ENCODE measurements at regions not wholly inside any gene's neighbourhood (a gene's known extent, or its start where the extent isn't known, plus 50 kb on each side); places are given as distances from the start of the nearest gene placed in this dataset.

DNA sequence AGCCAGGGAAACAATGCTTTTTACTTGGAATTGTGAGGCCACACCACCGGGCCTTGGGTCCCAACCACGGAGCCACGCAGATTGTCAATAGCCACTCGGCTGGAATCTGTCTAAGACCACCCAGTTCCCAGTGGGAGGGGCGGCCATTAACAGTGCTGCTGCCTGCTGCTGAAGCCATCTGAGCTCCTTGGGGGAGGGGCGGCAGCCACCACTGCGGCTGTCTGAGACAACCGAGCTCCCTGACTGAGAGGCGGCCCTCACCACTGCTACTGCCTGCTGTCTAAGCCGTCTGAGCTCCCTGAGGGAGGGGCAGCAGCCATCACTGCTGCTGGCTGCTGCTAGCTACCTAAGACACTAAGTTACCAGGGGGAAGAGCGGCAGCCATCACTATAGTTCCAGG is 64.3 kb downstream of the DMRTA2 start:
- ATAC-seq (replicated peaks in 6 of 8): no peak
- WGBS, 10 experiments: 70 to 81% (median 76%) methylated on average over 1 to 9 of the region's 11 CpGs; no CpG with 5 or more reads in 6 of the 10 experiments
- Histone ChIP-seq H3K4me1 (replicated peaks in 1 of 2) (no peaks in the 10 kb centered on the region), H3K27ac (no peak overlapping the region), H3K4me3 (no peak overlapping the region)
- in situ Hi-C loops (cut with MboI; ENCODE audit: low pct_unique_long_range_greater_than_20kb in 2 of 9, low sequenced_read_pairs in 9 of 9, unreplicated experiment in 9 of 9): loop anchor here in 4 of 9 experiments (25.0 kb wide), 3 partner anchors 353 to 828 kb away; no protein-coding TSS in a partner anchor

DNA sequence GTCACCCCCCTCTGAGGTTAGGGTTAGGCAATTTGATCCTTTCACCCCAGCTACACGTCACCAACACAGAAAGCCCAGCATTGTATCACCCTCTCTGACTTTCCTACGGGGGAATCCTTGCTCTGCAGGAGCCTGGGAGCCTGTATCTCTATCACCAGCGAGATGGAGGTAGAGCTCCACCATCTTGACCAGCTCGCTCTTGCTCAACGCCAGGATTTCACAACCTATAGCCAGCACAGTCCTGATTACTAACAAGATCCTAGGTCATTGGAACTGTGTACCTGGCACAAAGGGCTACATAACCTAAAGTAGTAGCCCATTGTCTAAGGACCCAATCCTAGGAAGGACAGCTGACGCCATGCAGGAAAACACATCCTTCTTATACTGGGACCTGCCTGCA is 66.1 kb downstream of the DMRTA2 start:
- in situ Hi-C loops (cut with MboI; ENCODE audit: low pct_unique_long_range_greater_than_20kb in 2 of 9, low sequenced_read_pairs in 9 of 9, unreplicated experiment in 9 of 9): loop anchor here in 4 of 9 experiments (25.0 kb wide), 3 partner anchors 355 to 830 kb away; no protein-coding TSS in a partner anchor

GRCh38 chr1:50354813-50355212 is 68.4 kb downstream of the DMRTA2 start:
- H3K4me3 ChIP-seq: no peak overlapping the region
- no peak overlapping the region for H3K27ac ChIP-seq
- no peak for ATAC-seq (replicated peaks in 6 of 8)
- 20 to 92% (median 60%) methylated on average over 1 to 4 of the region's 4 CpGs; no CpG with 5 or more reads in 2 of the 10 experiments for WGBS, 10 experiments
- in situ Hi-C loops (cut with MboI; ENCODE audit: low pct_unique_long_range_greater_than_20kb in 2 of 9, low sequenced_read_pairs in 9 of 9, unreplicated experiment in 9 of 9): loop anchor here in 4 of 9 experiments (25.0 kb wide), 3 partner anchors 357 to 832 kb away; no protein-coding TSS in a partner anchor
- no peaks in the 10 kb centered on the region for H3K4me1 ChIP-seq (replicated peaks in 1 of 2)

More for the DNA sequence above, 66.1 kb downstream of the DMRTA2 start:
- H3K4me1 ChIP-seq (replicated peaks in 1 of 2): no peaks in the 10 kb centered on the region
- no peak overlapping the region for H3K27ac ChIP-seq
- no peak overlapping the region for H3K4me3 ChIP-seq
- 0 to 100% (median 50%) methylated on average over 1 to 6 of the region's 6 CpGs; no CpG with 5 or more reads in 3 of the 10 experiments for WGBS, 10 experiments
- no peak for ATAC-seq (replicated peaks in 6 of 8)

DNA sequence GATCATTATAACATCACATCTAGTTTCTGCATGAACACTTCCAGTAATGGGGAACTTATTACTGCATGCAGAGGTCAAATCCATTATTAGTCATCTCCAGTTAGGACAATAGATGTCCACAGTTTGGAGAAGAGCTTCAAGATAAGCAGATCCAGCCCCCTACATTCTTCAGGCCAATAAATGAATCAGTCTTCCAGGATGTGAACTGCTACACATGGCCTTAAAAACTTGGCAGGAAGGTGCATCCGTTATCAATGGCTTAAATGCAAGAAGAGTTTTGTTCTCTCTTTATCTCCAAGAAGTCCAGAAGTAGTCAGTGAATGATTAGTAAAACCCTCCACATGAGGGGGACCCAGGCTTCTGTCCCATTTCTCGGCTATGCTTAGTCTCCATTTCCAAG is 70.8 kb downstream of the DMRTA2 start:
- WGBS, 10 experiments: 0 to 63% (median 33%) methylated on average over 1 to 2 of the region's 2 CpGs; no CpG with 5 or more reads in 1 of the 10 experiments
- H3K4me1 ChIP-seq (replicated peaks in 1 of 2): no peaks in the 10 kb centered on the region
- in situ Hi-C loops (cut with MboI; ENCODE audit: low pct_unique_long_range_greater_than_20kb in 2 of 9, low sequenced_read_pairs in 9 of 9, unreplicated experiment in 9 of 9): loop anchor here in 4 of 9 experiments (25.0 kb wide), 3 partner anchors 360 to 835 kb away; no protein-coding TSS in a partner anchor
- no peak overlapping the region for H3K27ac ChIP-seq
- ATAC-seq (replicated peaks in 6 of 8): no peak
- no peak overlapping the region for H3K4me3 ChIP-seq

DNA sequence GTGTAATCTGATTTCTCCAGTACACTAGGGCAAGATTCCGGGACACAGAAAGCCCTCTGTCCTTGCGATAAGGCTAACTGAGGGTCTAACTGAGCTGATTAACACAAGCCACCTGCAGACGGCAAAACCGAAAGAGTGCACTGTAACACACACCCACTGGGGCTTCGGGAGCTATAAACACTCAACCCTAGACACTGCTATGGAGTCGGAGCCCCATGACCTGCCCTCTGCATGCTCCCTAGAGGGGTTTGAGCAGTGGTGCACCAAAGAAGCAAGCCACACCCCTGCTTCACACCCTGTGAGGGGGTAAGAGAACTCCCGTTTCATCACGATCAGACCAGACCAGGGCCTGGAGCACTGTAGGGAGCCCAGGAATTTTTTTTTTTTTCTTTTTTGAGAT is 72.4 kb downstream of the DMRTA2 start:
- H3K27ac ChIP-seq: no peak overlapping the region
- no peak for ATAC-seq (replicated peaks in 6 of 8)
- WGBS, 10 experiments: 20 to 93% (median 56%) methylated on average over 1 to 8 of the region's 8 CpGs; no CpG with 5 or more reads in 4 of the 10 experiments
- in situ Hi-C loops (cut with MboI; ENCODE audit: low pct_unique_long_range_greater_than_20kb in 2 of 9, low sequenced_read_pairs in 9 of 9, unreplicated experiment in 9 of 9): loop anchor here in 4 of 9 experiments (25.0 kb wide), 3 partner anchors 361 to 836 kb away; no protein-coding TSS in a partner anchor
- no peak overlapping the region for H3K4me3 ChIP-seq
- H3K4me1 ChIP-seq (replicated peaks in 1 of 2): no peaks in the 10 kb centered on the region

DNA sequence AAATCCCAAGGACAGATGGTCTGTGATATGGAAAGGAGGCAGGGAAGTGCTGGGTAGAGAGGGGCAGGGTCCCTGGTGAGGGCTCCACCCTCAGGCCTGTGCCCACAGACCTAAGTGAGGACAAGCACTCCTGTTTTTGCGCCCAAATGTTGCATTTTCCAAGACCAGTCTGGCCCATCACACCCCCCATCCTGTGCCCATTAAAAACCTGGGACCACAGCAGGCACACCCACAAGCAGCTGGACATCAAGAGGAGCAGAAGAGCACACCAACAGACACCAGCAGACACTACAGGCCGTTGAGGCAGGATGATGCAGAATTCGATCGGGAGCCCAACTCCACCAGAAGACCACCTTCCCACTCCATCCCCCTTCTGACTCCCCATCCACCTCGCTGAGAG is 72.8 kb downstream of the DMRTA2 start:
- WGBS, 10 experiments: 0 to 88% (median 34%) methylated on average over 1 to 5 of the region's 5 CpGs; no CpG with 5 or more reads in 2 of the 10 experiments
- no peak overlapping the region for H3K27ac ChIP-seq
- H3K4me3 ChIP-seq: no peak overlapping the region
- no peaks in the 10 kb centered on the region for H3K4me1 ChIP-seq (replicated peaks in 1 of 2)
- no peak for ATAC-seq (replicated peaks in 6 of 8)
- in situ Hi-C loops (cut with MboI; ENCODE audit: low pct_unique_long_range_greater_than_20kb in 2 of 9, low sequenced_read_pairs in 9 of 9, unreplicated experiment in 9 of 9): loop anchor here in 4 of 9 experiments (25.0 kb wide), 3 partner anchors 362 to 837 kb away; no protein-coding TSS in a partner anchor

- Histone ChIP-seq H3K27ac (no peak overlapping the region), H3K4me1 (replicated peaks in 1 of 2) (no peaks in the 10 kb centered on the region), H3K4me3 (no peak overlapping the region)
- in situ Hi-C loops (cut with MboI; ENCODE audit: low pct_unique_long_range_greater_than_20kb in 2 of 9, low sequenced_read_pairs in 9 of 9, unreplicated experiment in 9 of 9): loop anchor here in 4 of 9 experiments (25.0 kb wide), 3 partner anchors 1437 to 1787 kb away; no protein-coding TSS in a partner anchor
- ATAC-seq (replicated peaks in 6 of 8): peak in 2 of 8 experiments; percentile 6 to 7
- 0 to 53% (median 0%) methylated on average over 1 to 3 of the region's 3 CpGs; no CpG with 5 or more reads in 4 of the 10 experiments for WGBS, 10 experiments
Measured at GRCh38 chr1:50349242-50349565, 74.0 kb downstream of the DMRTA2 start.

DNA sequence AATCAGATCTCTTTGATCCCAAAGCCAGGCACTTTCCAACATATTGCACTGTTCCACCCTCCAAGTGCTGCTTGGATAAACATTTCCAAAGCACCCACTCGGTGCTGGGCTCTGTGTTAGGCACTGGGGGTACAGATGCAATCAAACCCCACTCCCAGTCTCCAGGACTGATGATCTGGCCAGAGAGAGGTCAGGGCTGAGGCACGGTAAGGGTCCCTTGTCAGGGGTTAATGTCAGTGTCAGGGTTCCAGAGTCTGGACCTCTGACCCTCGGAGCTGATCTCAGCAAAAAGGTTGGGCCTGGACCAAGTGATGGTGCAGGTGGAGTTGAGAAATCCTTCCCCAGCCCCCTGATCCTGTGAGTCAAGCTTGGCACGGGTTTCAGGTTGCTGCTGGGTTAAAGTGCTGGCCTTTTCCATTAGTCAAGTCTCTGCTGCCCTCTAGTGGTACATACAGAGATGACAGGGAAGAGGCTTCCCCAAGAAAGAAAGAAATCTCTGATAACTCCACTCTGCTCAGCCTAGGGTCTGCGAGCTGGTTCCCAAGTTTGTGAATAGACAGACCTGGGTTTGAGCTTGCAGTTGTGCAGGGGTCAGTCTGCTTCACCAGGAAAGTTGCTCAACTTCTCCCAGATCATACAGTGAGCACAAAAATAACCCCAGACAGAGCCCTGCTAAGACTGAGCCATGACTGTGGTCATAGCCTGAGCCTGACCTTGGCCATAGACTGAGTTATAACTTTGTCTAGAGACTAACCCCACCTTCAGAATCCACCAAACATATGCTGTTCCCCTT is 74.6 kb downstream of the DMRTA2 start:
- Histone ChIP-seq H3K27ac (no peak overlapping the region), H3K4me1 (replicated peaks in 1 of 2) (peaks cover 0 to 1% of the 10 kb centered on the region in 2 donors), H3K4me3 (no peak overlapping the region)
- peak; percentile 81 to 92 (median 88) for ATAC-seq (replicated peaks in 6 of 8)
- WGBS, 10 experiments: 0 to 33% (median 15%) methylated on average over 2 to 4 of the region's 5 CpGs; no CpG with 5 or more reads in 4 of the 10 experiments
- in situ Hi-C loops (cut with MboI; ENCODE audit: low pct_unique_long_range_greater_than_20kb in 2 of 9, low sequenced_read_pairs in 9 of 9, unreplicated experiment in 9 of 9): loop anchor here in 4 of 9 experiments (25.0 kb wide), 3 partner anchors 1436 to 1786 kb away; no protein-coding TSS in a partner anchor

- Histone ChIP-seq H3K27ac (no peak overlapping the region), H3K4me3 (no peak overlapping the region), H3K4me1 (replicated peaks in 1 of 2) (peaks cover under 1 to 9% of the 10 kb centered on the region in 2 donors)
- ATAC-seq (replicated peaks in 6 of 8): no peak
- in situ Hi-C loops (cut with MboI; ENCODE audit: low pct_unique_long_range_greater_than_20kb in 2 of 9, low sequenced_read_pairs in 9 of 9, unreplicated experiment in 9 of 9): loop anchor here in 4 of 9 experiments (25.0 kb wide), 3 partner anchors 1436 to 1786 kb away; no protein-coding TSS in a partner anchor
- WGBS, 10 experiments: 0 to 79% (median 60%) methylated on average over 1 to 6 of the region's 6 CpGs; no CpG with 5 or more reads in 1 of the 10 experiments
Measured at GRCh38 chr1:50347933-50348332, 75.3 kb downstream of the DMRTA2 start.

- 0 to 73% (median 67%) methylated on average over 2 to 7 of the region's 7 CpGs; no CpG with 5 or more reads in 1 of the 10 experiments for WGBS, 10 experiments
- Histone ChIP-seq H3K4me3 (no peak overlapping the region), H3K27ac (no peak overlapping the region), H3K4me1 (replicated peaks in 1 of 2) (peaks cover 4 to 12% of the 10 kb centered on the region in 2 donors)
- no peak for ATAC-seq (replicated peaks in 6 of 8)
- in situ Hi-C loops (cut with MboI; ENCODE audit: low pct_unique_long_range_greater_than_20kb in 2 of 9, low sequenced_read_pairs in 9 of 9, unreplicated experiment in 9 of 9): loop anchor here in 4 of 9 experiments (25.0 kb wide), 3 partner anchors 1434 to 1784 kb away; no protein-coding TSS in a partner anchor
Measured at GRCh38 chr1:50346621-50347020, 76.6 kb downstream of the DMRTA2 start.

DNA sequence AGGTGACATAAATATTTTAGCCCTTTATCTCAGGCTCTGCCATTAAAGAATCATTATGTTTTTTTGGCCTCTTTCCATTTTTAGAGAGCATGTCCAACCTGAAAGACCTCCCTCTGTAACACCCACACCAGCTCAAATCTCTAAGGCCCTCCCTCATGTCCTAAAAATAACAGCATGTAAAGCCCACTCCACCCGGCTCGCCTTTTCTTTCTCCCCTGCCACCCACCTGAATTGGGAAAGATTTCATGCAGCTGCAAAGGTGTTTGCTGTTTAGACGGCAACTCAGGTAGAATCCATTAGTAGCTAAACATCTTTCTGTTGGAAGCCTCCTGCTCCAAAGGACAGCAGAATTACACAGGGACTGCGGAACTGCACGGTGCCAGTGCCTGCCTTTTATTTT is 79.9 kb downstream of the DMRTA2 start:
- H3K27ac ChIP-seq: no peak overlapping the region
- H3K4me3 ChIP-seq: no peak overlapping the region
- no peak for ATAC-seq (replicated peaks in 6 of 8)
- peaks cover 4 to 12% of the 10 kb centered on the region in 2 donors for H3K4me1 ChIP-seq (replicated peaks in 1 of 2)
- 21 to 93% (median 65%) methylated on average over 1 to 5 of the region's 5 CpGs; no CpG with 5 or more reads in 2 of the 10 experiments for WGBS, 10 experiments
- in situ Hi-C loops (cut with MboI; ENCODE audit: low pct_unique_long_range_greater_than_20kb in 2 of 9, low sequenced_read_pairs in 9 of 9, unreplicated experiment in 9 of 9): loop anchor here in 4 of 9 experiments (25.0 kb wide), 3 partner anchors 1431 to 1781 kb away; no protein-coding TSS in a partner anchor

DNA sequence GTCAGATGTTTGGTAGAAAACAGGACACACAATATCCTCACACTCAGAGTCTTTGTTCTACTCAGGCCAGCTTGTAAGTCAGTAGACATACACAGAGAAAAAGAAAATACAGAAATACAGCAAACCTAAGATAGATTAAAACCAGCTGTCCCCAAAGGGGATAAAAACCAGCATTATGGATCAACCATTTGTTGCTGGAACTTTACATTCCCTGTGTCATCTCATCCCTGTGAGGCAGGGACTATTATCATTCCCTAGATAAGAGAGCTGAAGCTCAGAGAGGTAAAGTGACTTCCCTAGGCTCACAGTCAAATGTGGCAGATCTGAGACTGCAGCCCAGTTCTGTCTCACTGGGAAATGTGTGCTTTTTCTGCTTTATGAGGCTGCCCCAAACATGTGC is 80.7 kb downstream of the DMRTA2 start:
- Histone ChIP-seq H3K27ac (no peak overlapping the region), H3K4me1 (replicated peaks in 1 of 2) (peaks cover 4 to 12% of the 10 kb centered on the region in 2 donors), H3K4me3 (no peak overlapping the region)
- in situ Hi-C loops (cut with MboI; ENCODE audit: low pct_unique_long_range_greater_than_20kb in 2 of 9, low sequenced_read_pairs in 9 of 9, unreplicated experiment in 9 of 9): loop anchor here in 4 of 9 experiments (25.0 kb wide), 3 partner anchors 1430 to 1780 kb away; no protein-coding TSS in a partner anchor
- peak in 1 of 8 experiments; percentile 17 for ATAC-seq (replicated peaks in 6 of 8)

GRCh38 chr1:50335036-50335435 is 88.2 kb downstream of the DMRTA2 start:
- Histone ChIP-seq H3K27ac (no peak overlapping the region), H3K4me1 (replicated peaks in 1 of 2) (peaks cover 15 to 23% of the 10 kb centered on the region in 2 donors), H3K4me3 (no peak overlapping the region)
- in situ Hi-C loops (cut with MboI; ENCODE audit: low pct_unique_long_range_greater_than_20kb in 2 of 9, low sequenced_read_pairs in 9 of 9, unreplicated experiment in 9 of 9): loop anchor here in 4 of 9 experiments (25.0 kb wide), 3 partner anchors 1423 to 1773 kb away; no protein-coding TSS in a partner anchor
- 10 to 80% (median 58%) methylated on average over 1 to 5 of the region's 5 CpGs; no CpG with 5 or more reads in 4 of the 10 experiments for WGBS, 10 experiments
- no peak for ATAC-seq (replicated peaks in 6 of 8)

All from motor neuron (in vitro differentiated cells).